HG03159 (cell line): ENCODE measurements at regions not wholly inside any gene's neighbourhood (a gene's known extent, or its start where the extent isn't known, plus 50 kb on each side); places are given as distances from the start of the nearest gene placed in this dataset.
"Not testable (repeated sequence)": the region's sequence is repeated elsewhere in the genome, so short reads cannot be mapped to it uniquely, and the experiment has no call there.

Experiments used
- ATAC-seq: cut with Tn5 transposase; IDR thresholded peaks from one replicate; pipeline ENCODE4 v1.9.1; 2021; ENCODE audit warnings: mild to moderate bottlenecking, moderate library complexity; ENCODE audit not compliant: unreplicated experiment

DNA sequence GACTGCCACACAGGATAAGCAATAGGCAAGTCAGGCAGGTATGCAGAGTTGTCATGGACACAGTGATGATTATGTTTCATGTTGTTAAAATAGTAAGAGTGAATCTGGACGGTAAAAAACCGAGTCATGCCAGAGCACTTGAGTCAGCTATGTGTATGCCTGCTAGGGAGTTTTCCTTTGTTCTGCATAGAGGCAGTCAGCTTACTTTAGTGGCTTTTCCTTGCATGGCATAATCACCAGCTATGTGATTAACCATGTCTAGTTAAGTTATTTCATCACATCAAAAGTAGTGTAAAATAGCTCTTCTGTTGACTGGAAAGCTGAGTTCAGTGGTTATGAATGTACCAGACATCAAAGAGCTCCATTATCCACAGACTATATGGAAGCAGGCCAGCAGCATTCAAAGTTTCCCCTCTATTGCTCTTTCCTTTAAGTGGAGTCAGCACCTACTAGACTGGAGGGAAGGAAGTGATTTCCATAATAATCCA lies 989.8 kb downstream of the TLE1 start:
- ATAC-seq = no peak

- ATAC-seq = no peak
Measured at GRCh38 chr9:80698725-80699410, 990.5 kb downstream of the TLE1 start.

DNA sequence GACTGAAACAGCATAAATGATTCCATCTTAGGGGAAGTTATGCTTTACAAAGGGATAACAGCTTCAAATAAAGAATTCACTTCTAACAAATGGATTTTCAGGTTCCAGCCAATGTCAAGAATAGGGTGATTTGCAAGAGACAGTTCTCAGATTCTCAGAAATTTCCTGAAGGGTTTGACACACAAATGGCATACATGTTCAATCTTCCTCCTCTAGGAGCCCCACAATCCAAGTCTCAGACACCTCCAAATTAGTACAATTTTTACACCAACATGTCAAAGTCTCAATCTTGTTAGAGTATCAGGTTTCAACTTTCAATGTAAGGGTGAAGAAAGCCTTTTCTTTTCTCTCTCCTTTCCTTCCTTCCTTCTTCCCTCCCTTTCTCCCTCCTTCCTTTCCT lies 996.6 kb downstream of the TLE1 start:
- no peak for ATAC-seq

DNA sequence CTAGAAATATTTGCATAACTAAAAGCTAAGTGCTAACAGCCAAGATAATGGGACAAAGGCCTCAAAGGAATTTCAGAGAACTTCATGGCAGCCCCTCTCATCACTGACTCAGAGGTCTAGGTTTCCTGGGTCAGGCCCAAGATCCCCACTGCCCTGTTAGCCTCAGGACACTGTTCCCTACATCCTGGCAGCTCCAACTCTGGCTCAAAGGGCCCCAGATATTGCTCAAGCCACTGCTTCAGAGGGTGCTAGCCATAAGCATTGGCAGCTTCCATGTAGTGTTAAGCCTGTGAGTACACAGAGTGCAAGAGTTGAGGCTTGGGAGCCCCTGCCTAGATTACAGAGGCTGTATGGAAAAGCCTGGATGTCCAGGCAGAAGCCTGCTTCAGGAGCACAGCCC lies 998.1 kb downstream of the TLE1 start:
- no peak for ATAC-seq

GRCh38 chr9:80690349-80690939 lies 998.9 kb downstream of the TLE1 start:
- ATAC-seq = no peak

DNA sequence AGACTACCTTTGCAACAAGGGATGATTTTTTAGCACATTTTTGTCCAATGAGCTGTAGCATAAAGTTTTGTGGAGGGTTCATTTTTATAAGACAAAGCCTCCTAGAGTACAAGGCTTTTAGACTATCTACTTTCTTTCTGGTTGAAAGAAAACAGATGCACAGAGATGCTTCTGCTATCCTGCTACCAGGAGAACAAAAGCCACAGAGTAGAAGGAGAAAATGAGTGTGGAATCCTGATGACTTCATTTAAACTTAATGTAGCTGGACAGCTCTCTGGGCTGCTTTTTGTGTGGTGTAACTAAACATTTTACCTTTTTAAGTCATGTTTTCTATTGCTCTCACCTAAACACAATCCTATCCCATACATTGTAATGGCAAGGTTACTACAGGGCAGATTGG lies 1009.4 kb downstream of the TLE1 start:
- no peak for ATAC-seq

GRCh38 chr9:80678906-80679305 lies 1010.4 kb downstream of the TLE1 start:
- no peak for ATAC-seq

DNA sequence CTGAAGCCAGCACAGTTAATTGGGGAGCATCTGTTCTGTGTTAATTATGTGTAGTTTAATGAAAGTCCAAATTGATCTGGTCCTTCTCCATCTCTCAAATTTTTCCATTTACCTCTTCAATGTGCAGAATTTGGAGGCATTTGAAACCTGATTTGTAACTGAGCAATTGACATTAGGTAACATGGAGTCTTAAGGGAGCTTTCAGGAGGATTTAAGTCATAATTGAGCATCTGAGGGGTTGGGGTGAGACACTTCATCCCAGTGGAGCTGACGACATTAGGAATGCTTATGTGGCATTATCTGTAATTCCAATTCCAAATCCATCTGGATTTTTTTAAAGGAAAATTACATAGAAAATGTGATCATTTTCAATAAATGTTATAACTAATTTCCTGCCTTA lies 1015.9 kb downstream of the TLE1 start:
- ATAC-seq = no peak

DNA sequence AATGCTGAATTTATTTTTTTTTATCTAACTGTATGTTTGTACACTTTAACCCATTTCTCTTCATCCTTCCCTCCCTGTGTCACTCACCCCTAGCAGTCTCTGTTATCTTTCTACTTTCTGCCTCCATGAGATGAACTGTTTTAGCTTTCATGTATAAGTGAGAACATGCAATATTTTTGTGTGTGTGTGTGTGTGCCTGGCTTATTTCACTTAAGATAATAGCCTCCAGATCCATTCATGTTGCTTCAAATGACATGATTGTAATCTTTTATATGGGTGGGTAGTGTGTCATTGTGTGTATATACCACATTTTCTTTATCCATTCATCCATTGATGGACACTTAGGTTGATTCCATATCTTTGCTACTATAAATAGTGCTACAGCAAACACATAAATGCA lies 1023.9 kb downstream of the TLE1 start:
- no peak for ATAC-seq

DNA sequence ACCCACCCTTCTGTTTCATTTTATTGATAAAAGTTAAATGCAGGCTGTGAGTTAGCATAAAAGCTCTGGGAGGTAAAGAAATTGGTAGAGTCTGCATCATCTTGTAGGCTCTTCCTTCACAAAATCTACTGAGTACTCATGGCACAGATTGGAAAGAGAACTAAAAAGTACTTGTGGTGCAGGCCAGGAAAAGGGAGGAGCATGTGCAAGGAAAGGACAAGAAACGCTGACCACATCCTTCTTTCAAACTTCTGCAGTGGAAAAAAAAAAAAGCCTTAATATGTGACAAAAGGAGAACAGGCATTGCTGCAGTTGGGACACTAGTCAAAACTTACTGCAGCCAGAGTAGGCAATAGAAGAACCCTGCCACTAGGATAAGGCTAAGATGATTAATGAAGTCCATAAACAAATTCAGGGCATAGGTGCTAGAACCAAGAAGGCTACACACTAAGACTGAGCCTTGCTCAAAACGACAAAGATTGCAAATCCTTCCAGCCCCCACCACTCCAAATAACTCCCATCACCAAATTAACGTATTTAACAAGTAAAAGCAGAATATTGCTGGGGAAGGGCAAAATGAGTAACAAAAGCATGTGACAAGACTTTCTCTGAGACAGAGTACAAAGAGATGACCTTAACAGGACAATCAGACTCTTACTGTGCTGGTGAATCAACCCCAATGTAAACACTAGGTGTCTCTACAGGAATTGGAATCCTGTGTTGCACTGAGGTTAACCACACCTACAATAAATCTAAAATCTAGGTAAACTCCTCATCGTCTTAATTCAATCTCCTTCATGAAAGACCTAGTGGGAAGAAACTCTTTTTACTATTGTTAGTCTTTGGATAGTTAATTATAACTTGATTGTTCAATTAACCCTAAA lies 1024.8 kb downstream of the TLE1 start:
- no peak for ATAC-seq

- not testable (repeated sequence) for ATAC-seq
Measured at GRCh38 chr9:80659751-80660150, 1029.6 kb downstream of the TLE1 start.

- ATAC-seq = no peak
Measured at GRCh38 chr9:80651044-80651443, 1038.3 kb downstream of the TLE1 start.

GRCh38 chr9:80649496-80649895 lies 1039.9 kb downstream of the TLE1 start:
- no peak for ATAC-seq

- no peak for ATAC-seq
Measured at GRCh38 chr9:80649001-80649420, 1040.3 kb downstream of the TLE1 start.

DNA sequence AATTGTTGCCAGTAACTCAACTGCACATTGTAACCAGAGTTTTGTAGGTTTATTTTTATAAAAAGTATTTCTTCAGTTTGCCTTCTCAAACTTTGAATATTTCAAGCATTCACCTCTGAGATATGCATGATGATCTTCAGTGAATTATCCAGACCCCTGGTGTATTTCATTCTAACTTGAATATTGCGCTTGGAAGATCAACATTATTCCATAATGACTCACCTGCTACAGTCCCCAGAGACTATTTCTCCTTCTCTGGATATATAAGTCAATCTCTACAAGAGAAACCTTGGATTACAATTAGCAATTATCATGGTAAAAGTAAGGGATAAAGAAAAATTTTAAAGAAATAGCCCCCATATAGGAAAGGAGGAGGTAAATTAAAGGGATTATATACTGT lies 1041.0 kb downstream of the TLE1 start:
- no peak for ATAC-seq

GRCh38 chr9:80646211-80646610 lies 1043.1 kb downstream of the TLE1 start:
- ATAC-seq = no peak

DNA sequence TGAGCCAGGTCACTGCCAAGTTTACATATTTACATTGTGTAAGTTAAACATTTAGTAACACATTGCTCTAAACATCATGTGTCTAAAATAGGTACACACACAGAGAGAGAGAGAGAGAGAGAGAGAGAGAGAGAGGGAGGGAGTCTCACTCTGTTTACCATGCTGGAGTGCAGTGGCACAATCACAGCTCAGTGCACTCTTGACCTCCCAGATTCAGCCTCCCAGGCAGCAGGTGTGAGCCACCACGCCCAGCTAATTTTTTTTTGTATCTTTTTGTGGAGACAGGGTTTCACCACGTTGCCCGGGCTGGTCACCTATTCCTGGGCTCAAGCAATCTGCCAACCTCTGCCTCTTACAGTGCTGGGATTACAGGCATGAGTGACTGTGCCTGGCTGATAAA lies 1045.3 kb downstream of the TLE1 start:
- ATAC-seq = no peak

DNA sequence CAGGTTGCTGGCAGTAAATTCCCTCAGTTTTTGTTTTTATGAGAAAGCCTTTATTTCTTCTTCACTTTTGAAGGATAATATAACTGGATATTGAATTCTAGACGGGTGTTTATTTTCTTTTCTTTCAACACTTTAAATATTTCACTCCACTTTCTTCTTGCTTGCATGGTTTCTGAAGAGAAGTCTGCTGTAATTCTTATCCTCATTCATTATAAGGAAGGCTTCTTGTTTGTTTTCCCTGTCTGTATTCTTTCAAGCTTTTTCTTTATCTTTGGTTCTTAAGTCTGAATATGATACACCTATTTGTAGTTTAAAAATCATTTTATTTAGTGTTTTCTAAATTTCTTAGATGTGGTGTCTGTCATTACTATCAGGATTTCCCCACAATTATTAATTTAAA lies 1054.3 kb downstream of the TLE1 start:
- ATAC-seq = no peak

DNA sequence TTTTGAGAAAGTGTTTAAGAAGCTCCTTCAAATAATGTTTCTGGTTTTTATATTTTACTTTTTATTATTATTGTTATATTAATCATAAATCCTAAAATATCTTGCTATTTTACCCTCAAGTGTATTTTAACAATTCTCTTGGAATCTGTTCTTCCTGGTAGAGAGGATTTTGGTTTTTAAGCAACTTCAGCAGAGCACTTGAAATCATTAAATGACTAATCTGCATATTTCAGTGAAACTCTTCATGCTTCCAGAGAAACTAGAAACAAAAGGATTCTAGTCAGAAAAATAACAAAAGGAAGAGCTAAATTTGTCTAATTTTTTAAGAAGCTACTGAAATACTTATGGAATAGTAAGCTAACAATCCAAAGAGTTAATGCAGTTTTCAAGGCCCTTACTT lies 1057.3 kb downstream of the TLE1 start:
- ATAC-seq = no peak

GRCh38 chr9:80622508-80622907 lies 1050.7 kb downstream of the TLE4 start:
- ATAC-seq = no peak

DNA sequence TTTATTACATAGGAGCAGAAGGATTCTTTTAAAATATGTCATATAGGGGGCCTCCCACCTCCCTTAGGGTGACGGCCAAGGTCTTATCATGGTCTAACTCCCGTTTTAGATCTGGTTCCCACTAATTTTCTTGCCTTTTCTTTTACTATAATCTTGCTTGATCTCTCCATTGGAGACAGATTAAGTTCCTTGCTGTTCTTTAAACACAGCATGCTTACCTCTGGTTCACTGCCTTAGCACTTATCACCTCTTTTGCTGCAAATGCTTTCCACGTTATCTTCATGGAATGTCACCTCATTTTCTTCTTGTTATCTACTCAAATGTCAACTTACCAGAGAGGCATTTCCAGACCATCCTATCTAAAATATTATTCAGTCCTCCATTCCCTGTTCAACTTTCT lies 1047.6 kb downstream of the TLE4 start:
- no peak for ATAC-seq

DNA sequence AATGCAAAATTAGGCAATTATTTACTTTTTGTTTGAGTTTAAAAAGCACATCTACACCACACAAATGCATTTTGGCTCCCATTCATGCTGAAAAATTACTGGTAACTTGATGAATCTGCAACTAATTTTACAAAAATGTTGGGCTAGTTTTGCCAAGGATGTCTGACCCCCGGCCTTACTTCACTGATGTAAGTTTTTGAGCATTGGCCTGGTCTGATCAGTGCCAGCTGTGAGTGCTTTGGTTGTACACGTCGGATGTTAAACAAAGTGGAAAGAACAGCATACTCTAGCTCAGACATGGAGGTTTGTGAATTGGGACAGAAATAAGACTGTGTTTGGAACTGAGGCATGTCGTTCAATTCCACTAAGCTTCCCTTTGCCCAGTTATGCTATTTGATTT lies 1044.2 kb downstream of the TLE4 start:
- ATAC-seq = no peak
